GM21717 (cell line): ENCODE measurements at regions not wholly inside any gene's neighbourhood (a gene's known extent, or its start where the extent isn't known, plus 50 kb on each side); places are given as distances from the start of the nearest gene placed in this dataset.
"Not testable (repeated sequence)": the region's sequence is repeated elsewhere in the genome, so short reads cannot be mapped to it uniquely, and the experiment has no call there.

Experiments
- ATAC-seq: cut with Tn5 transposase; IDR thresholded peaks from one replicate; pipeline ENCODE4 v1.9.1; 2021; ENCODE audit warnings: mild to moderate bottlenecking, moderate library complexity; ENCODE audit not compliant: unreplicated experiment

GRCh38 chr6:97876711-97877110, 593.7 kb upstream of the MMS22L start:
- no peak for ATAC-seq

GRCh38 chr6:97882755-97883154, 599.7 kb upstream of the MMS22L start:
- no peak for ATAC-seq

GRCh38 chr6:97885325-97885724, 602.3 kb upstream of the MMS22L start:
- no peak for ATAC-seq

GRCh38 chr6:97885828-97886227, 602.8 kb upstream of the MMS22L start:
- no peak for ATAC-seq

GRCh38 chr6:97901531-97901930, 618.5 kb upstream of the MMS22L start:
- no peak for ATAC-seq

- no peak for ATAC-seq
Measured at GRCh38 chr6:97909380-97909779, 626.4 kb upstream of the MMS22L start.

GRCh38 chr6:97913721-97914120, 630.7 kb upstream of the MMS22L start:
- no peak for ATAC-seq

- ATAC-seq: no peak
Measured at GRCh38 chr6:97914912-97915311, 631.9 kb upstream of the MMS22L start.

GRCh38 chr6:97915537-97915936, 632.5 kb upstream of the MMS22L start:
- no peak for ATAC-seq

GRCh38 chr6:97917369-97917768, 634.4 kb upstream of the MMS22L start:
- ATAC-seq: no peak

GRCh38 chr6:97919046-97919445, 636.0 kb upstream of the MMS22L start:
- no peak for ATAC-seq

GRCh38 chr6:97919631-97920030, 636.6 kb upstream of the MMS22L start:
- no peak for ATAC-seq

GRCh38 chr6:97923249-97923648, 640.2 kb upstream of the MMS22L start:
- ATAC-seq: no peak

- ATAC-seq: no peak
Measured at GRCh38 chr6:97925504-97925903, 642.5 kb upstream of the MMS22L start.

GRCh38 chr6:97939440-97940168, 656.6 kb upstream of the MMS22L start:
- no peak for ATAC-seq

- no peak for ATAC-seq
Measured at GRCh38 chr6:97947841-97948240, 664.8 kb upstream of the MMS22L start.

- no peak for ATAC-seq
Measured at GRCh38 chr6:97958134-97958533, 675.1 kb upstream of the MMS22L start.

GRCh38 chr6:97963193-97963592, 680.2 kb upstream of the MMS22L start:
- no peak for ATAC-seq

- no peak for ATAC-seq
Measured at GRCh38 chr6:97969065-97969464, 686.0 kb upstream of the MMS22L start.

- ATAC-seq: no peak
Measured at GRCh38 chr6:97977084-97977483, 694.1 kb upstream of the MMS22L start.

- ATAC-seq: no peak
Measured at GRCh38 chr6:97978855-97979271, 695.8 kb upstream of the MMS22L start.

GRCh38 chr6:97979285-97979684, 696.3 kb upstream of the MMS22L start:
- not testable (repeated sequence) for ATAC-seq

- ATAC-seq: no peak
Measured at GRCh38 chr6:97989451-97989850, 706.4 kb upstream of the MMS22L start.
